ENCODE measurements at regions not wholly inside any gene's neighbourhood (a gene's known extent, or its start where the extent isn't known, plus 50 kb on each side); places are given as distances from the start of the nearest gene placed in this dataset.
"Not testable (repeated sequence)": the region's sequence is repeated elsewhere in the genome, so short reads cannot be mapped to it uniquely, and the experiment has no call there.

- no peak for DNase-seq (ENCODE audit: low spot score)
Observed at GRCh38 chr4:137955595-137955994, 286.6 kb downstream of the SLC7A11 start.

DNA sequence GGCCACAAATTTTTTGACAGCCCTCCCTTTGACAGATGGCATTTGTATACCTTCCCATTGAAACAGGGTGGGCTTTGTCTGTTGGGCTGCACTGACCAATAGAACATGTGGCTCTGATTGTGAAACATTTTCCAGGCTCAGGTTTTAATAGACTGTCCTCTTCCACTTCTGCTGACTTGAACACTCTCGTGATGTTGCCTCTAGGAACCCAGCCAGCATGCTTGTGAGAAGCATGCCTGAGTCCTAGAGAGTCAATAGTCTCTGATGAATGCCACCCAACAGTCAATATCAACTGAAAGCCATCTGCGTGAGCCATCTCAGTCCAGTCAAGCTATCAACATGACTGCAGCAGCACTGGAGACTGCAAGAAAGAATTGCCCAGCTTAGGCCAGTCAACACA, 290.0 kb downstream of the SLC7A11 start:
- DNase-seq (ENCODE audit: low spot score): peak; percentile 7

DNA sequence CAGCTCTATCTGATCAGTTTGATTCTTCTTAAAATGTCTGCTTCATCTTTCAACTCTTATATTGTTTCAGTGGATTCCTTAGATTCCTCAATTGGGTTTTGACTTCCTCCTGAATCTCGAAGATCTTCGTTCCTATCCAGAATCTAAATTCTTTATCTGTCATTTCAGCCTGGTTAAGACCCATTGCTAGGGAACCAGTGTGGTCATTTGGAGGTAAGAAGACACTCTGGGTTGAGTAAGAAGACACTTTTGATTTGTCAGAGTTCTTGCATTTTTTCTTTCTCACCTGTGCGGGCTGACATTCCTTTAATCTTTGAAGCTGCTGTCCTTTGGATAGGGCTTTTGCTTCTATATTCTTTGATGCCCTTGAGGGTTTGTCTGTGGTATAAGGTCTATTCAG, 291.9 kb downstream of the SLC7A11 start:
- no peak for DNase-seq (ENCODE audit: low spot score)

DNA sequence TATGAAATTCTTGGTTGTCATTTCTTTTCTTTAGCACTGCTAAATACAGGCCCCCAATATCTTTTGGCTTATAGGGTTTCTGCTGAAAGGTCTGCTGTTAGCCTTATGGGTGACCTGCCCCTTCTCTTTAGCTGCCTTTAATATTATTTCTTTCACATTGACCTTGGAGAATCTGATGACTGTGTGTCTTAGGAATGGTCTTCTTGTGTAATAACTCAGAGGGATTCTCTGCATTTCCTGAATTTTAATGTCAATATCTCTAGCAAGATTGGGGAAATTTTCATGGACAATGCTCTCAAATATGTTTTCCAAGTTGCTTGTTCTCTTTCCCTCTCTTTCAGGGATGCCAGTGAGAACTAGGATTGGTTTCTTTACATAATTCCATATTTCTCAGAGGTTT, 292.4 kb downstream of the SLC7A11 start:
- DNase-seq (ENCODE audit: low spot score): no peak

DNA sequence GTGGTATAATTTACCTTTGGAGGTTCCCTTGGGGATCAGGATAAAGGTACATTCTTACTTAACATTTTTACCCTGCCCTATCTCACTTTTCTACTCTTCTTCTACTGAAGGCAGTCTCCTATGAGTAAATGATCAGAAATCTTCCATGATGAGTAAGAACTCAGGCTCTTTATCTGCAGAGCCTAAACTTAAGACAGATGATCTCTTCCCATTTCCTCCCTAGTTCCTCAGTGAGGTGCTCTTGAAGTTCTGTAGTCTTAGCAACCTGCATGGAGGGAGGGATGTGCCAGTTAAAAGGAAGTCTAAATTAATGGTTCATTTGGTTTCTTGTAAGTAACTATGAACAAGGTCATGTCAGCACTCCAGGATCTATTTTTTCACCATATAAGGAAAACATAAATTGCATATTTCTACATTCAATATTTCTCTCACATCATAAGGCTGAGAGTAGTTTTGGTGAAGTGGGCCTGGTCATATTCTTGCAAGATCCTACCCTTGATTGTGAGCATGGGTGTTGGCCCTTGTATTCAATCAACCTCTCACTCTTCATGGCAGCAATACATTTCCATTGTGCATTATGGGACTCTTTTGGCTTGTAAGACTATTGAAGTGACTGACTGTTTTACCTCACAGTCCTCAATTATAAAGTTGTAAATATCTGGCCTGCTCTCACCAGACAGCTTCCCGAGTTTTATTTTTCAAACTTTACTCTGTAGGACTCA, 295.5 kb downstream of the SLC7A11 start:
- DNase-seq (ENCODE audit: low spot score): no peak

DNA sequence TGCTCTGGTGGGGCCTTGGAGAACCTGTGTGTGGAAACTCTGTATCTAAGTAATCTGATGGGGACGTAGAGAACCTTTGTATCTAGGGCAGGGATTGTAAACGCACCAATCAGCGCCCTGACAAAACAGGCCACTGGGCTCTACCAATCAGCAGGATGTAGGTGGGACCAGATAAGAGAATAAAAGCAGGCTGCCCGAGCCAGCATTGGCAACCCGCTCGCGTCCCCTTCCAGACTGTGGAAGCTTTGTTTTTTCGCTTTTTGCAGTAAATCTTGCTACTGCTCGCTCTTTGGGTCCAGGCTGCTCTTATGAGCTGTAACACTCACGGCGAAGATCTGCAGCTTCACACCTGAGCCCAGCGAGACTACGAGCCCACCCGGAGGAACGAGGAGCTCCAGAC, 299.3 kb downstream of the SLC7A11 start:
- not testable (repeated sequence) for DNase-seq (ENCODE audit: low spot score)

DNA sequence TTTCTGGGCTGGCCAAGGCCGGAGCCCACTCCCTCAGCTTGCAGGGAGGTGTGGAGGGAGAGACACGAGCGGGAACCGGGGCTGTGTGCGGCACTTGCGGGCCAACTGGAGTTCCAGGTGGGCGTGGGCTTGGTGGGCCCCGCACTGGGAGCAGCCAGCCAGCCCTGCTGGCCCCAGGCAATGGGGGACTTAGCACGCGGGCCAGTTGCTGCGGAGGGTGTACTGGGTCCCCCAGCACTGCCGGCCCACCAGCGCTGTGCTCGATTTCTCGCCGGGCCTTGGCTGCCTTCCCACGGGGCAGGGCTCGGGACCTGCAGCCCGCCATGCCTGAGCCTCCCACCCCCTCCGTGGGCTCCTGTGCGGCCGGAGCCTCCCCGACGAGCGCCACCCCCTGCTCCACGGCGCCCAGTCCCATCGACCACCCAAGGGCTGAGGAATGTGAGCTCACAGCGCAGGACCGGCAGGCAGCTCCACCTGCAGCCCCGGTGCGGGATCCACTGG, 300.1 kb downstream of the SLC7A11 start:
- DNase-seq (ENCODE audit: low spot score): not testable (repeated sequence)

DNA sequence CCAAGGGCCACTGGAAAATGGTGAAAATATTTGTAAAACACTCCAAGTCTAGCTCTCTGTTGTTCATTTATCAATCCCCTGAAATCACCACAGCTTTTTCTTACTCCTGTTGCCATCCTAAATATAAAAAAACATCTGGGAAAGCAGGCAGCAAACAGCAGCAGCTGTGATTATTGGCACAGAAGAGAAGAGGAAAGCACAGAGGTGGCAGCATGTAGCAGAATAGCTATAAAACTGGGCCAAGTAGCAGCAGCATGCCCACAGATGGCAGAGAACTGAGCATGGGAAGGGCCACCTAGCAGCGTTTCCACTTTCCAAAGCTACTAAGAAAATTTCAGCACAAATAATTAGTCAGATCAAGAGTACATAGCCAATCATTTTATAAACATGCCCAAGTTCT, 307.2 kb downstream of the SLC7A11 start:
- no peak for DNase-seq (ENCODE audit: low spot score)

GRCh38 chr4:137934046-137934445, 308.1 kb downstream of the SLC7A11 start:
- DNase-seq (ENCODE audit: low spot score): no peak

DNA sequence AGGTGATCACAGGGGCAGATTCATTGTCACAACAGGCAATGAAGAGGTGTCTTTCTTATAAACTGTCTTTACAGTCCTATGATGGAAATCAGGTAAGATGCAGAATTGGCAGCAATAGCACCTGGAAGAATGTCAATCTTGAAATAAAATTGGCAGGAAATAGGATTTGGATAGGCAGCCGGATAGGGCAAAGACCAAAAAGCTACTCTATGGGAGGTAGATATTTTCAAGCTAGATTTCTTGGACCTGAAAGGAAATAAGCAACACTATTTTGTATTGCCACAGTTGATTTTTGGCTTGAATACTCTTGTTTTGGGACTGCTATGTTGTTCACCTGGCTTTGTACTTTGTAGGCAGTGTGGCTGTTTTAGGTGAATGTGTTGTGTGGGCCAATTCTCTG, 314.2 kb downstream of the SLC7A11 start:
- DNase-seq (ENCODE audit: low spot score): no peak

GRCh38 chr4:137923494-137923893, 318.7 kb downstream of the SLC7A11 start:
- no peak for DNase-seq (ENCODE audit: low spot score)

- no peak for DNase-seq (ENCODE audit: low spot score)
Observed at GRCh38 chr4:137922721-137923120, 319.4 kb downstream of the SLC7A11 start.

DNA sequence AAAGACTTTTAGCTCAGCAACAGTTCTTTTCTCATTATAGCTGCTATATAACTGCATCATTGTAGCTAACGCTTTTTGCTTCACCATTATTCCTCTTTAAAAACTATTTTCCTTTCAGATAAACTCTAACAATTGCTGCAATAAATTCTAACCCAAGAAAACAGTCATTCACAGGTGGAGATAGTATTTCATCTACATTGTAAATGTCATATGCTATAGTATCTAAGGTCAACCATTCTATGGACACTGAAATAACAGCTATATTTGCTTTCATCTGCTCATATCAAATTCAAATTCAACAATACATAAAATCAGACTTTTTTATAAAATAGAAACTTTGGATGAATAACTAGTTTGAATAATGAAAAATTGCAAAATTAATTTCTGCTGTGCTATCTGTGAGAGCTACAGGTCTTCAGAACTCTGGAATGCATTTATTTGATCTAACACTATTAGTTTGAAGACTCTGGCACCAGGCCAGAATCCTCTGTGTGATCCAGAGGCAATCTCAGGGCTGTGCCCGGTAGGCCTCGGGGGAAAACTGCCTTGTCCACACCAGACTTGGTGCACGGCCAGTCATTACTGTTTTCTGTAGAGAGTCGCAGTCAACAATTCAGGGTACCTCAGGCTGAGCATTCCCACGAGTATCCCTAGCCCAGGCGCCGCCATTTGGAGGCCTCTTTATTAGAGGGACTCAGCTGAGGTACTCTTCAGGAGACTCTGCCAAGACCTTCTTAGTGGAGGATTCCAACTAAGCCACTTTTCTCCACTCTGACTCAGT, 332.4 kb downstream of the SLC7A11 start:
- DNase-seq (ENCODE audit: low spot score): peak; percentile 4

DNA sequence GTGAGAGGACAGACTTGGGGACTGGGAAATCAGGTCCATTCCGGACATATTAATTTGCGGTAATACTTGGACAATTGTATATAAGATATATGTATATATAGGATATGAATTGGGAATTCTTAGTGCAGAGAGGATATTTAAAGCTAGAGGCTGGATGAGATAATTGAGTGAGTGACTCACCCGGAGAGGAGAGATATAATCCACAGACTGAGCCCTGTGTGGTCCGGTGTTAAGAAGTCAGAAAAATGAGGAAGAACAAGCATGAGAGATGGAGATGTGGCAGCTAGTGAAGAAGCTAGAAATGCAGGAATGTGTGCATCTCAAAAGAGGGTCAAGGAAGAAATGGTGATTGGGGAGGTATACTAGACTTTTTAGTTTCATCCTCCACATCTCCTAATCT, 336.2 kb downstream of the SLC7A11 start:
- DNase-seq (ENCODE audit: low spot score): peak; percentile 10

DNA sequence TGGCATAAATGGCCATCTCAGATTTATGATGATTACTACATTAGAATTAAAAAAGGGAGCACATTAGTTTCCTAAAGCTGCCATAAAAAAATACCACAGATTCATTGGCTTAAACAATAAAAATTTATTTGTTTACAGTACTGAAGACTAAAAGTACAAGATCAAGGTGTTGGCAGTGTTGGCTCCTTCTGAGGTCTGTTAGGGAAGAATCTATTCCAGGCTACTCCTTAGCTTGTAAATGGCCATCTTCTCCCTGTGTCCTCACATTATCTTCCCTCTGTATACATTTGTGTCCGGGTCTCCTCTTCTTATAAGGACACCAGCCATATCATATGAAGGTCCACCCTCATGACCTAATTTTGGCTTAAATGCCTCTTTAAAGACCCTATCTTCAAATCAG, 341.0 kb downstream of the SLC7A11 start:
- DNase-seq (ENCODE audit: low spot score): no peak

- DNase-seq (ENCODE audit: low spot score): no peak
Observed at GRCh38 chr4:137896221-137896737, 345.9 kb downstream of the SLC7A11 start.

DNA sequence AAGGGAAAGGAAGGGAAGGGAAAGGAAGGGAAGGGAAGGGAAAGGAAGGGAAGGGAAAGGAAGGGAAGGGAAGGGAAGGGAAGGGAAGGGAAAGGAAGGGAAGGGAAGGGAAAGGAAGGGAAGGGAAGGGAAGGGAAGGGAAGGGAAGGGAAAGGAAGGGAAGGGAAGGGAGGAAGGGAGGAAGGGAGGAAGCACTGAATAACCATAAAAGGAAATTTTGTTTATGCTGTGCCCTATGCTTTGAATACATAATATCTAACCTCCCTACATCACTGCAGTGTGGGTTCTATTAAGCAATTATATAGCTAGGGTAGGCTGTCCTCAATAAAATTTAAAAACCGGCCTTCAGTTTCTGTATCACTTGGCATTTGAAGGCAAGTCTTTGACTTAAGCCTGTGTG, 346.6 kb downstream of the SLC7A11 start:
- not testable (repeated sequence) for DNase-seq (ENCODE audit: low spot score)

DNA sequence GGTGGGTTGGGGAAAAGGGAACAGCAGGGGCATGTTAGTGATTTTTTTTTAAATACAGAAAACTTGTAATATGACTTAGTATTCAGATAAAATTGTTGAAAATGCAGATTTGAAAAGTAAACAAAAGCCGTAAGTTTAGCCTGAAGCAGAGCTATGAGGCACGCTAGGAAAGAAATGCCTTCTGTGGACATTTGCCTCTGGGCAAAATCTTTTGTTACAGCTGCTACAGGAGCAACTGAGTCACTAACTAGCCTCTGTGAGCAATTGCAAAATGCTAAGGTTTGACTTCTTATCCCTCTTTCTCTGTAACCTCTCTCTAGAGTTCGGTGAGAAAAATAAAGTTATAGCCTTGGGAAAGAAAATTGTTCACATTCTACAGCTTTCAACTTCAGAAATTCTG, 350.0 kb downstream of the SLC7A11 start:
- peak; percentile 7 for DNase-seq (ENCODE audit: low spot score)

- no peak for DNase-seq (ENCODE audit: low spot score)
Observed at GRCh38 chr4:137890812-137891211, 351.3 kb downstream of the SLC7A11 start.

- DNase-seq (ENCODE audit: low spot score): no peak
Observed at GRCh38 chr4:137881641-137882040, 349.3 kb upstream of the PCDH18 start.

- not testable (repeated sequence) for DNase-seq (ENCODE audit: low spot score)
Observed at GRCh38 chr4:137868067-137868466, 335.8 kb upstream of the PCDH18 start.

DNA sequence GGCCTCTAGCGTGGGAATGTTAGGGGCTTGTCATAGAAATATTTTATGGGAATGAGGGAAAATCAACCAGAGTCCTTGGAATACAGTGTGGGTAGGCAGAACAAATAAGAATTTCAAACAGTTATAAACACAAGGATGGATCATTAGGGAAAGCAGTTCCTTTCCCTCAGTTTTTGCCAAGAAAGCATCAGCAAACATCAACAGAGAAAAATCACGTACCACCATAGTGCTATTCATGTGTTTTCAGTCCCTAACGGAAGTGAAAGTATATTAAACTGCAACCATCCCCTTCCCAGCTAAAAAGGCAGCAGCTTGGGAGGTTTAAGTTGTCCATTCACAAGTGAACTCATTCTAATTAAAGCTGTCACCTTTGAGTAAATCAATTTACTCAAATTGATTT, 334.4 kb upstream of the PCDH18 start:
- DNase-seq (ENCODE audit: low spot score): no peak

- peak; percentile 25 for DNase-seq (ENCODE audit: low spot score)
Observed at GRCh38 chr4:137861682-137862081, 329.4 kb upstream of the PCDH18 start.
